SK-N-SH treated with all-trans-retinoic acid at 6 μM for 48 hours (cell line): ENCODE measurements at regions not wholly inside any gene's neighbourhood (a gene's known extent, or its start where the extent isn't known, plus 50 kb on each side); places are given as distances from the start of the nearest gene placed in this dataset.

ENCODE experiments used
- ATAC-seq: fragments of 200-7000 bp; cut with Tn5 transposase; 3 replicates; pipeline ENCODE4 v1.9.1; 2020; ENCODE audit warnings: mild to moderate bottlenecking, moderate library complexity
- ARNTL ChIP-seq: fragments of 450-650 bp; formaldehyde crosslinking; IDR thresholded peaks from 2 replicates; pipeline ENCODE4 v1.5.0; 2020; ENCODE audit warnings: low read depth, mild to moderate bottlenecking, moderate library complexity, borderline replicate concordance
- ISL1 ChIP-seq: fragments of 250-450 bp; sonication (Bioruptor Pico); IDR thresholded peaks from 2 replicates; pipeline ENCODE4 v2.1.2; 2022; ENCODE audit warnings: mild to moderate bottlenecking, moderate library complexity
- OSR1 ChIP-seq: fragments of 250-450 bp; sonication (Bioruptor Pico); IDR thresholded peaks from 2 replicates; pipeline ENCODE4 v1.8.0; 2022; ENCODE audit warnings: moderate library complexity, mild to moderate bottlenecking, inconsistent platforms
- RARB ChIP-seq: fragments of 250-450 bp; sonication (Bioruptor Pico); IDR thresholded peaks from 2 replicates; pipeline ENCODE4 v1.8.0; 2021; ENCODE audit warnings: mild to moderate bottlenecking, moderate library complexity
- SNAI2 ChIP-seq: fragments of 250-450 bp; sonication (Bioruptor Pico); IDR thresholded peaks from 2 replicates; pipeline ENCODE4 v1.5.0; 2020; ENCODE audit warnings: mild to moderate bottlenecking, moderate library complexity
- TCF4 ChIP-seq: fragments of 250-450 bp; sonication (Bioruptor Pico); IDR thresholded peaks from 2 replicates; pipeline ENCODE4 v1.8.0; 2021; ENCODE audit warnings: mild to moderate bottlenecking, moderate library complexity, borderline replicate concordance
- TOX ChIP-seq: fragments of 250-450 bp; sonication (Bioruptor Pico); IDR thresholded peaks from 2 replicates; pipeline ENCODE4 v1.8.0; 2021; ENCODE audit warnings: mild to moderate bottlenecking, moderate library complexity, borderline replicate concordance
- ZFP3 ChIP-seq: fragments of 250-450 bp; sonication (Bioruptor Pico); IDR thresholded peaks from 2 replicates; pipeline ENCODE4 v1.5.0; 2020; ENCODE audit warnings: mild to moderate bottlenecking, moderate library complexity
- ZFP30 ChIP-seq: fragments of 450-650 bp; formaldehyde crosslinking; IDR thresholded peaks from 2 replicates; pipeline ENCODE4 v1.5.0; 2022; ENCODE audit warnings: mild to moderate bottlenecking, moderate library complexity
- ZNF565 ChIP-seq: fragments of 450-650 bp; formaldehyde crosslinking; conservative IDR thresholded peaks from 2 replicates; pipeline ENCODE4 v1.5.0; 2020; ENCODE audit warnings: low read depth, mild to moderate bottlenecking, moderate library complexity
- ZNF70 ChIP-seq: fragments of 450-650 bp; formaldehyde crosslinking; IDR thresholded peaks from 2 replicates; pipeline ENCODE4 v1.5.0; 2020; ENCODE audit warnings: mild to moderate bottlenecking, moderate library complexity
- ZNF8 ChIP-seq: fragments of 450-650 bp; formaldehyde crosslinking; IDR thresholded peaks from 2 replicates; pipeline ENCODE4 v1.5.0; 2020; ENCODE audit warnings: mild to moderate bottlenecking, moderate library complexity
- TF ChIP-seq, protein P1 (sequence below): fragments of 250-450 bp; sonication (Bioruptor Pico); IDR thresholded peaks from 2 replicates; pipeline ENCODE4 v1.8.0; 2020; ENCODE audit warnings: mild to moderate bottlenecking, moderate library complexity, borderline replicate concordance
- TF ChIP-seq, protein P2 (sequence below): fragments of 250-450 bp; sonication (Bioruptor Pico); IDR thresholded peaks from 2 replicates; pipeline ENCODE4 v1.5.1; 2020; ENCODE audit warnings: low read depth, mild to moderate bottlenecking, moderate library complexity
- TF ChIP-seq, protein P3 (sequence below): fragments of 250-450 bp; sonication (Bioruptor Pico); IDR thresholded peaks from 2 replicates; pipeline ENCODE4 v1.5.0; 2020; ENCODE audit warnings: mild to moderate bottlenecking, moderate library complexity
- TF ChIP-seq, protein P4 (sequence below): fragments of 250-450 bp; sonication (Bioruptor Pico); IDR thresholded peaks from 2 replicates; pipeline ENCODE4 v1.8.0; 2021; ENCODE audit warnings: low read depth, mild to moderate bottlenecking, moderate library complexity, borderline replicate concordance
- TF ChIP-seq, protein P5 (sequence below): fragments of 250-450 bp; sonication (Bioruptor Pico); IDR thresholded peaks from 2 replicates; pipeline ENCODE4 v1.5.1; 2021; ENCODE audit warnings: mild to moderate bottlenecking, moderate library complexity

- ATAC-seq: no peak
- TF ChIP-seq, protein P1, sequence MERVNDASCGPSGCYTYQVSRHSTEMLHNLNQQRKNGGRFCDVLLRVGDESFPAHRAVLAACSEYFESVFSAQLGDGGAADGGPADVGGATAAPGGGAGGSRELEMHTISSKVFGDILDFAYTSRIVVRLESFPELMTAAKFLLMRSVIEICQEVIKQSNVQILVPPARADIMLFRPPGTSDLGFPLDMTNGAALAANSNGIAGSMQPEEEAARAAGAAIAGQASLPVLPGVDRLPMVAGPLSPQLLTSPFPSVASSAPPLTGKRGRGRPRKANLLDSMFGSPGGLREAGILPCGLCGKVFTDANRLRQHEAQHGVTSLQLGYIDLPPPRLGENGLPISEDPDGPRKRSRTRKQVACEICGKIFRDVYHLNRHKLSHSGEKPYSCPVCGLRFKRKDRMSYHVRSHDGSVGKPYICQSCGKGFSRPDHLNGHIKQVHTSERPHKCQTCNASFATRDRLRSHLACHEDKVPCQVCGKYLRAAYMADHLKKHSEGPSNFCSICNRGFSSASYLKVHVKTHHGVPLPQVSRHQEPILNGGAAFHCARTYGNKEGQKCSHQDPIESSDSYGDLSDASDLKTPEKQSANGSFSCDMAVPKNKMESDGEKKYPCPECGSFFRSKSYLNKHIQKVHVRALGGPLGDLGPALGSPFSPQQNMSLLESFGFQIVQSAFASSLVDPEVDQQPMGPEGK (CRISPR knock-in tag): no peak
- TF ChIP-seq, protein P2, sequence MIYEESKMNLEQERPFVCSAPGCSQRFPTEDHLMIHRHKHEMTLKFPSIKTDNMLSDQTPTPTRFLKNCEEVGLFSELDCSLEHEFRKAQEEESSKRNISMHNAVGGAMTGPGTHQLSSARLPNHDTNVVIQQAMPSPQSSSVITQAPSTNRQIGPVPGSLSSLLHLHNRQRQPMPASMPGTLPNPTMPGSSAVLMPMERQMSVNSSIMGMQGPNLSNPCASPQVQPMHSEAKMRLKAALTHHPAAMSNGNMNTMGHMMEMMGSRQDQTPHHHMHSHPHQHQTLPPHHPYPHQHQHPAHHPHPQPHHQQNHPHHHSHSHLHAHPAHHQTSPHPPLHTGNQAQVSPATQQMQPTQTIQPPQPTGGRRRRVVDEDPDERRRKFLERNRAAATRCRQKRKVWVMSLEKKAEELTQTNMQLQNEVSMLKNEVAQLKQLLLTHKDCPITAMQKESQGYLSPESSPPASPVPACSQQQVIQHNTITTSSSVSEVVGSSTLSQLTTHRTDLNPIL: no peak
- TF ChIP-seq, protein P3, sequence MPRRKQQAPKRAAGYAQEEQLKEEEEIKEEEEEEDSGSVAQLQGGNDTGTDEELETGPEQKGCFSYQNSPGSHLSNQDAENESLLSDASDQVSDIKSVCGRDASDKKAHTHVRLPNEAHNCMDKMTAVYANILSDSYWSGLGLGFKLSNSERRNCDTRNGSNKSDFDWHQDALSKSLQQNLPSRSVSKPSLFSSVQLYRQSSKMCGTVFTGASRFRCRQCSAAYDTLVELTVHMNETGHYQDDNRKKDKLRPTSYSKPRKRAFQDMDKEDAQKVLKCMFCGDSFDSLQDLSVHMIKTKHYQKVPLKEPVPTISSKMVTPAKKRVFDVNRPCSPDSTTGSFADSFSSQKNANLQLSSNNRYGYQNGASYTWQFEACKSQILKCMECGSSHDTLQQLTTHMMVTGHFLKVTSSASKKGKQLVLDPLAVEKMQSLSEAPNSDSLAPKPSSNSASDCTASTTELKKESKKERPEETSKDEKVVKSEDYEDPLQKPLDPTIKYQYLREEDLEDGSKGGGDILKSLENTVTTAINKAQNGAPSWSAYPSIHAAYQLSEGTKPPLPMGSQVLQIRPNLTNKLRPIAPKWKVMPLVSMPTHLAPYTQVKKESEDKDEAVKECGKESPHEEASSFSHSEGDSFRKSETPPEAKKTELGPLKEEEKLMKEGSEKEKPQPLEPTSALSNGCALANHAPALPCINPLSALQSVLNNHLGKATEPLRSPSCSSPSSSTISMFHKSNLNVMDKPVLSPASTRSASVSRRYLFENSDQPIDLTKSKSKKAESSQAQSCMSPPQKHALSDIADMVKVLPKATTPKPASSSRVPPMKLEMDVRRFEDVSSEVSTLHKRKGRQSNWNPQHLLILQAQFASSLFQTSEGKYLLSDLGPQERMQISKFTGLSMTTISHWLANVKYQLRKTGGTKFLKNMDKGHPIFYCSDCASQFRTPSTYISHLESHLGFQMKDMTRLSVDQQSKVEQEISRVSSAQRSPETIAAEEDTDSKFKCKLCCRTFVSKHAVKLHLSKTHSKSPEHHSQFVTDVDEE (CRISPR knock-in tag): no peak
- no peak for TF ChIP-seq RARB
- no peak for TF ChIP-seq ISL1 (CRISPR knock-in tag)
- no peak for TF ChIP-seq ZFP3 (CRISPR knock-in tag)
- TF ChIP-seq OSR1 (CRISPR knock-in tag): no peak
- no peak for TF ChIP-seq ZNF8 (CRISPR knock-in tag)
- no peak for TF ChIP-seq ARNTL (CRISPR knock-in tag)
- TF ChIP-seq, protein P4, sequence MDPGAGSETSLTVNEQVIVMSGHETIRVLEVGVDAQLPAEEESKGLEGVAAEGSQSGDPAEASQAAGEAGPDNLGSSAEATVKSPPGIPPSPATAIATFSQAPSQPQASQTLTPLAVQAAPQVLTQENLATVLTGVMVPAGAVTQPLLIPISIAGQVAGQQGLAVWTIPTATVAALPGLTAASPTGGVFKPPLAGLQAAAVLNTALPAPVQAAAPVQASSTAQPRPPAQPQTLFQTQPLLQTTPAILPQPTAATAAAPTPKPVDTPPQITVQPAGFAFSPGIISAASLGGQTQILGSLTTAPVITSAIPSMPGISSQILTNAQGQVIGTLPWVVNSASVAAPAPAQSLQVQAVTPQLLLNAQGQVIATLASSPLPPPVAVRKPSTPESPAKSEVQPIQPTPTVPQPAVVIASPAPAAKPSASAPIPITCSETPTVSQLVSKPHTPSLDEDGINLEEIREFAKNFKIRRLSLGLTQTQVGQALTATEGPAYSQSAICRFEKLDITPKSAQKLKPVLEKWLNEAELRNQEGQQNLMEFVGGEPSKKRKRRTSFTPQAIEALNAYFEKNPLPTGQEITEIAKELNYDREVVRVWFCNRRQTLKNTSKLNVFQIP (CRISPR knock-in tag): no peak
- no peak for TF ChIP-seq ZFP30 (CRISPR knock-in tag)
- no peak for TF ChIP-seq ZNF70 (CRISPR knock-in tag)
- TF ChIP-seq ZNF565 (CRISPR knock-in tag): no peak
These were observed 390.1 kb upstream of the ARHGEF26 start for GRCh38 chr3:153731071-153731470.

GRCh38 chr3:153734777-153735551 lies 386.2 kb upstream of the ARHGEF26 start:
- ATAC-seq: no peak; the same call in 2 of the 3 replicates

More at GRCh38 chr3:153734777-153735551, 386.2 kb upstream of the ARHGEF26 start:
- TF ChIP-seq RARB (no peak), ZFP30 (CRISPR knock-in tag) (no peak), ZNF8 (CRISPR knock-in tag) (no peak), SNAI2 (no peak), TCF4 (CRISPR knock-in tag) (no peak), ZNF70 (CRISPR knock-in tag) (no peak), TOX (no peak)
- TF ChIP-seq, protein P1 (CRISPR knock-in tag): no peak
- TF ChIP-seq, protein P5, sequence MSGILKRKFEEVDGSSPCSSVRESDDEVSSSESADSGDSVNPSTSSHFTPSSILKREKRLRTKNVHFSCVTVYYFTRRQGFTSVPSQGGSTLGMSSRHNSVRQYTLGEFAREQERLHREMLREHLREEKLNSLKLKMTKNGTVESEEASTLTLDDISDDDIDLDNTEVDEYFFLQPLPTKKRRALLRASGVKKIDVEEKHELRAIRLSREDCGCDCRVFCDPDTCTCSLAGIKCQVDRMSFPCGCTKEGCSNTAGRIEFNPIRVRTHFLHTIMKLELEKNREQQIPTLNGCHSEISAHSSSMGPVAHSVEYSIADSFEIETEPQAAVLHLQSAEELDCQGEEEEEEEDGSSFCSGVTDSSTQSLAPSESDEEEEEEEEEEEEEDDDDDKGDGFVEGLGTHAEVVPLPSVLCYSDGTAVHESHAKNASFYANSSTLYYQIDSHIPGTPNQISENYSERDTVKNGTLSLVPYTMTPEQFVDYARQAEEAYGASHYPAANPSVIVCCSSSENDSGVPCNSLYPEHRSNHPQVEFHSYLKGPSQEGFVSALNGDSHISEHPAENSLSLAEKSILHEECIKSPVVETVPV (CRISPR knock-in tag): no peak
- TF ChIP-seq, protein P2: no peak
